NB4 (cell line): ENCODE measurements at regions not wholly inside any gene's neighbourhood (a gene's known extent, or its start where the extent isn't known, plus 50 kb on each side); places are given as distances from the start of the nearest gene placed in this dataset.

Experiments used
- TF ChIP-seq, protein P1 (sequence below): IDR thresholded peaks from one replicate; pipeline ENCODE4 v1.5.1; 2012; ENCODE audit warnings: low read depth, low read length
- TF ChIP-seq, protein P2 (sequence below): IDR thresholded peaks from 2 replicates; pipeline ENCODE4 v1.6.1; 2011; ENCODE audit warnings: low read depth, low read length

- TF ChIP-seq, protein P1, sequence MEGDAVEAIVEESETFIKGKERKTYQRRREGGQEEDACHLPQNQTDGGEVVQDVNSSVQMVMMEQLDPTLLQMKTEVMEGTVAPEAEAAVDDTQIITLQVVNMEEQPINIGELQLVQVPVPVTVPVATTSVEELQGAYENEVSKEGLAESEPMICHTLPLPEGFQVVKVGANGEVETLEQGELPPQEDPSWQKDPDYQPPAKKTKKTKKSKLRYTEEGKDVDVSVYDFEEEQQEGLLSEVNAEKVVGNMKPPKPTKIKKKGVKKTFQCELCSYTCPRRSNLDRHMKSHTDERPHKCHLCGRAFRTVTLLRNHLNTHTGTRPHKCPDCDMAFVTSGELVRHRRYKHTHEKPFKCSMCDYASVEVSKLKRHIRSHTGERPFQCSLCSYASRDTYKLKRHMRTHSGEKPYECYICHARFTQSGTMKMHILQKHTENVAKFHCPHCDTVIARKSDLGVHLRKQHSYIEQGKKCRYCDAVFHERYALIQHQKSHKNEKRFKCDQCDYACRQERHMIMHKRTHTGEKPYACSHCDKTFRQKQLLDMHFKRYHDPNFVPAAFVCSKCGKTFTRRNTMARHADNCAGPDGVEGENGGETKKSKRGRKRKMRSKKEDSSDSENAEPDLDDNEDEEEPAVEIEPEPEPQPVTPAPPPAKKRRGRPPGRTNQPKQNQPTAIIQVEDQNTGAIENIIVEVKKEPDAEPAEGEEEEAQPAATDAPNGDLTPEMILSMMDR: no peak
- TF ChIP-seq, protein P2, sequence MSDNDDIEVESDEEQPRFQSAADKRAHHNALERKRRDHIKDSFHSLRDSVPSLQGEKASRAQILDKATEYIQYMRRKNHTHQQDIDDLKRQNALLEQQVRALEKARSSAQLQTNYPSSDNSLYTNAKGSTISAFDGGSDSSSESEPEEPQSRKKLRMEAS: no peak
These were observed 229.8 kb downstream of the PIK3C3 start for GRCh38 chr18:42184685-42185477.
